ENCODE measurements at regions not wholly inside any gene's neighbourhood (a gene's known extent, or its start where the extent isn't known, plus 50 kb on each side); places are given as distances from the start of the nearest gene placed in this dataset.
"Not testable (repeated sequence)": the region's sequence is repeated elsewhere in the genome, so short reads cannot be mapped to it uniquely, and the experiment has no call there.

DNA sequence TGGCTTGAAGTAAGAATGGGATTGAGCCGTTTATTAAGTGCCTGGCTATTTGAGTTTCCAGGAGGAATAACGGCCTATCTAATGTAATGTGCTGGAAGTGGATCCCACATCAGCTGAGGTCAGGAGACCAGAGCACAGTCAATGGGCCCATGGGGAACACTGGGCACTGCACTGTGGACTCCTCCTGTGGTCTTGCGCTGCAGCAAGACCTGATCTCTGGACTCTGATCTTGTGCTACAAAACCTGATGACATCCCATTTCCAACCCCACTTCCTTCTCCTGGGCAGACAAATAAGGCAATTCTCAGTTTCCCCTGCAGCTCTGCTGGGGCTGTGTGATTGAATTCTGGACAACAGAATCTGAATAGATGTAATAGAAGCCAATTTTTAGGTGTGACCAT, 151.7 kb upstream of the ADCY2 start:
- DNase-seq, result no peak

DNA sequence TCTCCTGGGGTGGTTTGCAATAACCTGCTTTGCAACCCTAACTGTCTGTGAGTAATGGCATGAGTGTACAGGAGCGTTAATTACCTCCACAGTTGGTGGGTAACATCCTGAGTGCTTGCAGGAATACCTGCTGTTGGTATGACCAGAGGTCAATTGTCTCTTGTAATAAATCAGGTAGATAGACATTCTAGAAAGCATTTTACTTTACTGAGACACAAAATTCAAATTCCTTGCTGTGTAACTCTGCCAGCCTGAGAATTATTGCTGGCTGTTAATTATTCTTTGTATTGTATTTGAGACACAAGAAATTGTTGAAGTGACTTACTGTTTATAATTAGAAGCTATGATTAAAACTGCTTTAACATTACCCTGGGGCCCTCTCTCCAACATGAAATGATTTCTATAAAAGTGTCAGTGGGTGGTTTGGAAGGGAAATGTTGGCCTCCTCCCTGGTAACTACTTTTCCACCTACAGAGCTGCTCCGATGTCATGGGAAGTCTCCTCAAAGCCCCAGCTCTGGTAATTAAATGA, 150.8 kb upstream of the ADCY2 start:
- DNase-seq, result no peak

DNA sequence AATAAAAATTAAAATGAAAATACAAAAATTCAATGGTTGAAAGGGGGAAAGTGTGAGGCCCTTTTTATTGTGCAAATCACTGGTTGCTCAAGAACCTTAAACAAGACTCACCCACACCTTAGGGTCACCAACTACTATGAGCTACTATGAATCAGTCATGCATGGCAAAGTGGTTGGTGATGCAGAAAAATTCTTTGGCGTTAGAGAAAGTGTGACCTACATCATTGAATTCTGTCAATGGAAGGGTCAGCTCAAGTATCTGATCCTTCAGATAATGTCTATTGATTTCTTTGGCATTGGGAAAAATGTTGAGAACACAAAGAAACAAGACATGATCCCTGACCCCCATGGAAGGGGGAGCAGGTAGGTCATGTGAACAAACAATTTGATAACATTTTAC, 149.7 kb upstream of the ADCY2 start:
- DNase-seq, result no peak

DNA sequence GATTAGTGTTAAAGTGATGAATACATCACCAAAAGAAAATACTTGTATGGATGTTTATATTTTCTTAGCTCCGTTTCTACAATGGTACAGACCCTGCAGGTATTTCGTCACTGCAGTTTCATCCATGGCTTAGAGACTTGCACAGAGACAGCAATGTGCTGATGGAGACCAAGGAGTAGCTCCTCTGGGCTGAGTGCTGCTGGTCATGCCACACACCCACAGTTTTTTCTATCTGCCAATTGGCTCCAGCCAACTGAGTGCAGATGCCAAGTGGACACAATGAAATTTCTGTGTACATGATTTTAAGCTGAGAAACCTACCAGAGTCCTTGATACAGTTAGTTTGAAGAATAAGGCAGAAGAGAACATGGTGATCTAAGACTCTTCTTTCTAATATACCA, 145.9 kb upstream of the ADCY2 start:
- no peak for DNase-seq

DNA sequence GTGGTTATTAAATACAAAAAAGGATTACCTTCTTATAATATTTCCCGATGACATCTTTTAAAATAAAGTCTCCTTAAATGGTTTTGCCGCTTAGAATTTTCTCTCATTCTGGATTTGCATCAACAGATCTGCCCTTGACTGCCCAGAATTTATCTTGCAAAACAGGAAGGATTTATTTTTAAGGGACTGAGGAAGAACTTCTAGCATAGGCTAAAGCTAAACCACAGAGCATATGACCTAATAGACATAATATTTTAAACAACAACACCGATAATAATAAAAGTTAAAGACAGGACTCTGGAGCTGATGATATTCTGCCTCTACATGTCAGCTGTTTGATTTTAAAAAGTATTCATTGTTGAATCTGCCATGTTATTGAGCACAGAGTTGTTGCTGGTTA, 145.3 kb upstream of the ADCY2 start:
- DNase-seq, result no peak

DNA sequence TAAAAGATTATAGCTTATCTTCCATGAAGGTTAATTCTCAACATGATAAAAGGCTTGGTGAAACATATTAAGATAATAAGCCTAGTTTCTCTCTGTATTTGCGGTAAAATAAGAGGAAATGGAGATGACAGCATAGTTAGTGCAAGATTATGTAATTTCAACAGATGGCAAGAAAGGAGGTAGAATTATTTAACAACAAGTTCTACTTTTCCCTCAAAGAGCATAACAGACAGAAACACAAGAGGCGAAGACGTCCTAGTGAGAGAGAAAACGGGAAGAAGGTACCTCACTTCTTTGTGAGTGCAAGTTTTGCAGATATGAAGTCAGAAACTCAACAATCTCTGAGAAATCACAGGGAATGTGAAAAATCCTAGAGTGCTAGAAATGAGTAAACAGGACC, 144.8 kb upstream of the ADCY2 start:
- DNase-seq, result no peak

DNA sequence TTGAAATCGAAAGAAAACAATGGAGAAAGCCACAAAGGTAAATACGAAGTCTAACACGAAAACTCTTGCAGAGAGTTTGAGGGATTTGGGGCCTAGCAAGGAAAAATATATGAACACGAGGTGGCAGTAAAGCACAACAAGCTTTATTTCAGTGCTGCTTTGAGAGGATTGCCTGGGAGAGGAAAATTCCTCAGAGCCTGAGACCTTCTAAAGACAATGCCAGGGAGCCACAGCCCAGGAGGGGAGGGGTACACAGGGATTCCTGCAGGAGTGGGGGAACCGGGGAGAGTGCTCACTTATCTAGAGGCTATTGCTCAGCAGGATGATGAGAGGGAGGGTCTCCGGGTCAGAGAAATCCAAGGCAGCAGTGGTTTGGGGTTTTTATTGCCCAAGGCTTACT, 134.9 kb upstream of the ADCY2 start:
- DNase-seq, result no peak

DNA sequence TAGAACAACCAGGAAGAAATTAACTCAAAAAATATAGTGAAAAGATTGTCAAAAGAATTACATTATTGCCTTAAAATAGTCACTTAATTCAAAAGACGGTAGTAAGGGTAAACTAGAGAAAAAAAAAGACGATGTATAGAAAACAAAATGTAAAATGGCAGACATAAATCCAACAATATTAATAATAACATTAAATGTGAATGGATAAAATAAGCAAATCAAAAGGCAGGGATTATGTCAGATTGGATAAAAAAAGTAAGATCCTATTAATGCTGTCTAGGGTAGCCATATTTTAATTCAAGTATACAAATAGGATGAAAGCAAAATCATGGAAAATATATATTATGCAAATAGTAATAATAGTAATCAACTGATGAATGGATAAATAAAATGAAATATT, 134.0 kb upstream of the ADCY2 start:
- no peak for DNase-seq

DNA sequence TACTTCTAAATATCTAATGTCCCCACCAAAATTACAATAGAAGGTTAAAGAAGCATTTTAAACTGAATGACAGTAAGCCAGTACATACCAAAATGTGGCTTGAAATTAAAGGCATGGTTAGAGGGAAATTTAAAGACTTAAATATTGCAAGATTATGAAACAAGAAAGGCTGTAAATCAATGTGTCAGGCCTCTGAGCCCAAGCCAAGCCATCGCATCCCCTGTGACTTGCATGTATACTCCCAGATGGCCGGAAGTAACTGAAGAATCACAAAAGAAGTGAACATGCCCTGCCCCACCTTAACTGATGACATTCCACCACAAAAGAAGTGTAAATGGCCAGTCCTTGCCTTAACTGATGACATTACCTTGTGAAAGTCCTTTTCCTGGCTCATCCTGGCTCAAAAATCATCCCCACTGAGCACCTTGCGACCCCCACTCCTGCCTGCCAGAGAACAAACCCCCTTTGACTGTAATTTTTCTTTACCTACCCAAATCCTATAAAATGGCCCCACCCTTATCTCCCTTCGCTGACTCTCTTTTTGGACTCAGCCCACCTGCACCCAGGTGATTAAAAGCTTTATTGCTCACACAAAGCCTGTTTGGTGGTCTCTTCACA, 132.4 kb upstream of the ADCY2 start:
- DNase-seq, result not testable (repeated sequence)

DNA sequence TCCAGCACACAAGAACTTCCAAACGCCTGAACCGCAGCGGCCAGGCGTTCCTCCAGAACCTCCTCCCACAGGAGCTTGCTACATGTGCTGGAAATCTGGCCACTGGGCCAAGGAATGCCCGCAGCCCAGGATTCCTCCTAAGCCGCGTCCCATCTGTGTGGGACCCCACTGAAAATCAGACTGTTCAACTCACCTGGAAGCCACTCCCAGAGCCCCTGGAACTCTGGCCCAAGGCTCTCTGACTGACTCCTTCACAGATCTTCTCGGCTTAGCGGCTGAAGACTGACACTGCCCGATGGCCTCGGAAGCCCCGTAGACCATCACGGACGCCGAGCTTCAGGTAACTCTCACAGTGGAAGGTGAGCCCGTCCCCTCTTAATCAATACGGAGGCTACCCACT, 130.2 kb upstream of the ADCY2 start:
- not testable (repeated sequence) for DNase-seq

DNA sequence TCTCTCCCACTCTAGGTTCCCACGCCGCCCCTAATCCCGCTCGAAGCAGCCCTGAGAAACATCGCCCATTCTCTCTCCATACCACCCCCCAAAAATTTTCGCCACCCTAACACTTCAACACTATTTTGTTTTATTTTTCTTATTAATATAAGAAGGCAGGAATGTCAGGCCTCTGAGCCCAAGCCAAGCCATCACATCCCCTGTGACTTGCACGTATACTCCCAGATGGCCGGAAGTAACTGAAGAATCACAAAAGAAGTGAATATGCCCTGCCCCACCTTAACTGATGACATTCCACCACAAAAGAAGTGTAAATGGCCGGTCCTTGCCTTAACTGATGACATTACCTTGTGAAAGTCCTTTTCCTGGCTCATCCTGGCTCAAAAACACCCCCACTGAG, 127.2 kb upstream of the ADCY2 start:
- not testable (repeated sequence) for DNase-seq

DNA sequence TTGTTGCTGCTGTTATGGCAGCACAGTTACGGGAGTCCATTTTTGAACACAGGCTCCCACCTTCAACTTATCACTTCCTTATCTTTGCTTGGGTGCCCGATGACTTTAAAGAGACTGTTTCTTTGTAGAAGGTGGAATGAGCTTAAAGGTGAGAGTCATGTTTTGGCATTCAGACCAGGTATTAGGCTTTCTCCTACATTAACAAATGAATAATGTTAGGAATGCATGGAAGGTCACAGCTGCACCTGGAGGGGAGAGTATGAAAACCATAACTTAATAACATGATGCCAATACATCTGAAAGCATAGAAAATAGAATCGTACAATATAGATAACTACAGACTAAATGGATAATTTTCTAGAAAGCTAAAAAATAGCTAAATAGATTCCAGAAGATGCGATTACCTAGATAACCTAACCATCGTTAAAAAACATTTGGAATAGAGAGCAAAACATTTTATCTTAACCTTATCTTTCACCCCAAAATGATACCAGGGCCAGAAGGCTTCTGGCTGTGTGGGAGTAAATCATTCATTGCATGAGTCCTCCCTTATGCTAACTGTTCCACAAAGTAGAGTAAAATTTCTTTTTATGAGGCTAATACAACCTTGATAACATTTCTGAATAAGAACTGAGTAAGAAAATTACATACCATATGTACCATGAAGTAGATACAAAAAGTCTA, 126.2 kb upstream of the ADCY2 start:
- no peak for DNase-seq

DNA sequence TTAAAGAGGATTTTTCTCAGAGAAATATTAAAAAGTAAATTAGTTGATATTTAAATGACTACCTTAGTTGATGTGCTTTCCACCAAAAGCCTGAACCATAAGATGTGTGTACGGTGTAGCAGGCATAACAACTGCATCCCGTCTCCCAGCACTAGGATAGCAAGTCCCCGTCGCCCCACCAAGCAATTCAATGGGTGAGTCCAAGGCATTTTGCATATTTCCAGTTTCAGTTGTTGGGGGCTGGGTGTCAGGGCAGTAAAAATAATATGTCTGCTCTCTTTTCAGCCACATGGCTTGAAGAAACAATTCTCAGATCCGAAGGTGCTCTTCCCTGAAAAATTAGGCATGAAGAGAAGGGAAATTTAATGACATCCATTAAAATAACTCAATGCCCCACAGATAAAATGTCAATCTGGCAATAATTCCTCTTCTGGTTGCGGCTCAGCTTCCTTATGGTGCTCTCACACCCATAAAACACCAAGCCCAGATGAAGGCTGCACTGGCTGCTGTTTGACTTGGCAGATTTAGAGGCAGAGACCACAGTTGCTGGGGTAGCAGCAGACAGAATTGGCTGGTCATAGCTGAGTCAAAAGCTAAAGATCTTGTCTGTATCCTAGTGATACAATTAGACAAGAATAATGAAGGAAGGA, 124.4 kb upstream of the ADCY2 start:
- no peak for DNase-seq

DNA sequence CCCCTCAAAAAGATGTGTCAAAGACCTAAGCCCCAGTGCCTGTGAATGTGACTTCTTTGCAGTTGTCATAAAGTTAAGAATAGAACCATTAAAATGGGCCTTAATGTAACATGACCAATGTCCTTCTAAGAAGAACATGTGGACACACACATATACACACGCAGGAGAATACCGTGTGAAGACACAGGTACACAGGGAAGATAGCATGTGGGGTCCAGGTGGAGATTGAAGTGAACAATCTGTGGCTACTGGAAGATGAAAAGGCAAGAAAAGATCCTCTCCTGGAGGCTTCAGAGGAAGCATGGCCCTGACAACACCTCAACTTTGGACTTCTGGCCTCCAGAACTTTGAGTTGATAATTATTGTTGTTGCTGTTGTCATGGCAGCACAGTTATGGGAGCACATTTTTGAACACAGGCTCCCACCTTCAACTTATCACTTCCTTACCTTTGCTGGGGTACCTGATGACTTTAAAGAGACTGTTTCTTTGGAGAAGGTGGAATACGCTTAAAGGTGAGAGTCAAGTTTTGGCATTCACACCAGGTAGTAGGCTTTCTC, 123.5 kb upstream of the ADCY2 start:
- no peak for DNase-seq

DNA sequence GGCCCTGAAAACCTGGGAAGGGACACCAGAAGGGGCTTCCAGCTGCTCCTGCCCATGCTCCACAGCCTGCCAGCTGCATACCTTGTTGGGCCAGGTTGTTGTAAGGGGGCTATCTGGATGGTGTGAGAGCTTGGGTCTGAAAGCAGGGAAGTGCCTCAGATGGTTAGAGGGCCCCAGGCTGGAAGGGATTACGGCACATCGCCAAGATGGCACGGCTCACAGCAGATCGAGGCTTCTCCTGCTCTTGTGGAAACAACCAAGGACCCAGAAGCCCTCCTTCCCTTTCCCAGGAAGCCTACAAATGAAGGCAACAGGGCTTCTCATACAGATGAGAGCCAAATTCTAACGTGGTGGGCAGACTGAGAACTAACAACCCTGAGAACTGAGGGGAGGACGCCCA, 121.7 kb upstream of the ADCY2 start:
- DNase-seq, result no peak

DNA sequence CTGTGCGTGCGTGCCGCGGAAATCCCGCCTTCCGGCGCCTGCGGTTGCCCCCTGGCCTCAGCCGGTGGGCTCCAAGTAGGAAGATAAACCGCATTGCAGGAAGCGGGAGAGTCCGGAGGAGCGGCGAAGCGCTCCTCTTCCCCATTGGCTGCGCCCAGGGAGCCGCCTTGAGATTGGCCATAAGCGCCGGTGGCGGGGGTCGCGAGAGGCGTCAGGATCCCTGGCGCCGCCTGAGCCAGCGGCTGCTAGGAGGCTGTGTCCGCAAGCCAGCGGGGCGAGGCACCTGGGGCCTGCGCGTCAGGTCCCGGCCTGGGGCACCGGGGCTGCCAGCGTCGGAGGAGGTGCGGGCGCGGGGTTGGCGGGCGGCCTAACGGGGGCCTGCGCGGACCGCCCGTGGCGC, 106.3 kb upstream of the ADCY2 start:
- not testable (repeated sequence) for DNase-seq

DNA sequence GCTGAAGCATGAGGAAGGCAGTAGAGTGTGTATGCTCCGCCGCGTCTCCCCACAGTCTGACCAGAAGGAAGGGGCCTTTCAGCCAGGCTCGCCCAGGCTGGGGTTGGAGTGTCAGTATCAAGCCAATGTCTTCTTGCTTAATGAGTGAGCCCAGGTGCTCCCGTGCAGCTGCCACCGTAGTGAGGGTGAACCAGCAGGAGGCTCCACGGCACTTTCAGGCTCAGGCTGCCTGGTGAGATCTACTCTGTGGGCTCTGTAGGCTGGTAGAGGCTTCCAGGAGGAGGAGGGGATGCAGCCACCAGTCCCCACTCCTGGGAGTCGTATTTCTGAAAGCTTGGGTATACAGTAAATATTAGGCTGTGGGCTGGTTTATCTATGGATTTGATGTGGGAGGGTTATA, 98.1 kb upstream of the ADCY2 start:
- DNase-seq, result not testable (repeated sequence)

DNA sequence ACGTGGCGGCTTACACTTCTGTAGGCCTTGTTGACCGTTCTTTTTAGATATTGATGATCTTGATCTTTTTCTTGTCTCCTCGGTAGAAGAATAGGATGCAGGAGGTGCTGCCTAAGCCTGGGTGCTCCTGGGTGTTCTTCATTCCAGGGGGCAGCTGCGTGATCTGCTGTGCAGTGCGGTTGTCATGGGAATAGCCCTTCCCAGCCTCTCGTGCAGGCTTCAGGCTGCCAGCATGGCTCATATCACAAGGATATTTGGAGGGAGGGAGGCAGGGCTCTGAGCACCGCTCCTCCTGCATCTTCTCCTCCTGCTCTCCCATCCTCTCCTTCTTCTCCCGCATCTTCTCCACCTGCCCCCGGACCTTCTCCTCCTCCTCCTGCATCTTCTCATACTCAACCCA, 96.2 kb upstream of the ADCY2 start:
- not testable (repeated sequence) for DNase-seq

DNA sequence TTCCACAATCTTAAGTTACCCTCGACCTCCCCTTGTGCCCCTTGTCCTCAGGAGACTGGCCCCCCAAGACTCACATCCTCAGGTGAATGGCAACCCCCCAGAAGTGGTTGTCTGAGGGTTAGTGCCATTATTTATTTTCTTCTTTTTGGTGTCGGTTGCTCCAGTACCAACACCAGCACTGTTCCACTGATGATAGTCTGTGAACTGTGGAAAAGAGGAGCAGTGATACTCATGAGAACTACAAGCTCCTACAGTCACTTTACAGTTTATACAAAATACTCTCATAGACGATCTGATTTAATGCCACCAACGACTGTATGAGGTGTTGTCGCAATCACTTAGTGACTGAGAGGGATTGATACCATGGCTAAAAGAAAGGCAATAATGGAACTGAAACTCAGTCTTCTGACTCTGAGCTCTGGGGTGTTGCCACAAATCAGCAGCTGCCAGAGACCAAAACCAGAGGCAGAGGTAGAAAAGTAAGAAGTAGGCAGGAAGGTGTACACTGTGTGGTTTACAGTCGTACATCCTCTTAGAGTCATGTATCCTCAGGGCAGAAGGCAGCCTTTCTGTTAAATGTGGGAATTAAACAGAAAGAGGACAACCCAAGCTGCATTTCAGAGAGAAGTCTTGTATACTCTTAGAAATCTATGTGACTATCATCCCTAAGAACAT, 90.8 kb upstream of the ADCY2 start:
- DNase-seq, result not testable (repeated sequence)

DNA sequence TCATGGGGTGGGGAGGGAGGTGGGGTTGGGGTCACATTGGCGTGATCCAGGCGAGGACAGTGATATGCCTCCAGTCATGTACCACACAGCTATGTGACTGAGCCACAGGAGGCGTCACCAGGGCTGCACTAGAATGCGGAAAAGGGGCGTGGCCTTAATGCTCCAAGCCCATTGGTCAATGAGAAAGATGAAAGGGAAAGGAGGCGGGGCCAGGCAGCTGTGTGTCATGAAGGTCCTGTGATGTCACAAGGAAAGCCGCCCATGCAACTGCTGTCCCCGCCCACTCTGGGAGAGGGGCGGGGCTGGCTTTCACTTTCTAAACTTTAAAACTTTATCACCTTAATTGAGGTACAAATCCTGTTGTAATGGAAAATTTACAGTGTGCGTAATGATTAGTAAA, 89.4 kb upstream of the ADCY2 start:
- DNase-seq, result peak; percentile 34

DNA sequence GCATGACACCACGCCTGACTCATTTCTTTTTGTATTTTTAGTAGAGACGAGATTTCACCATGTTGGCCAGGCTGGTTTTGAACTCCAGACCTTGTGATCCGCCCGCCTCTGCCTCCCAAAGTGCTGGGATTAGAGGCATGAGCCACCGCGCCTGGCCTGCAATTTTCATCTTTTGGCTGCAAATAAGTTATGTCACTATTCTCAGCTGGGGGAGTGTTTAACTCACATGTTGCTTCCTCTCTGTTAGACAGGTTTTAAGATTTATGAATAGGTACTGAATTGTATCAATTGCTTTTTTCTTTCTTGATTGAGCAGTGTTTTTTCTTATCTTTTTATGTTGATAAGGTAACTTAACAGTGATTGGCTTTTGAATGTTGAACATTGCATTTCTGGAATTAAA, 88.2 kb upstream of the ADCY2 start:
- not testable (repeated sequence) for DNase-seq

DNA sequence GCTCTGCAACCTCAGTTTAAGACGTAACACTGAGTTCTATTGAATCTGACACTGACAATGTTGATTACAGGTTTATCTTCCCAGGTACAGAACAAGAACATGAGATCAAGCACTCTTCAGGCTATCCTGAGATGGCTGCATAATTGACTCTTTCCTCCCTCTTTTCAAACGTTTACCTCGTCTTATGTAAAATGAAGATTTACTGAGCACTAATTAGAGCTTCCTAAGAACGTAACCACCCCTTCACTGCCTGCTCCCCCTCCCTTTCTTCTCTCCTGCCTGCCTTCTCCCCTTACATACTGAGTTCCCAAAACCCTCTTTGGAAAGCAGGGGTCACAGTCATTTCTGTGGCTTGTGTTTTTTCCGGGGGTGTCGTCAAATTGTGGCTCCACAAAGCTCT, 86.2 kb upstream of the ADCY2 start:
- not testable (repeated sequence) for DNase-seq

DNA sequence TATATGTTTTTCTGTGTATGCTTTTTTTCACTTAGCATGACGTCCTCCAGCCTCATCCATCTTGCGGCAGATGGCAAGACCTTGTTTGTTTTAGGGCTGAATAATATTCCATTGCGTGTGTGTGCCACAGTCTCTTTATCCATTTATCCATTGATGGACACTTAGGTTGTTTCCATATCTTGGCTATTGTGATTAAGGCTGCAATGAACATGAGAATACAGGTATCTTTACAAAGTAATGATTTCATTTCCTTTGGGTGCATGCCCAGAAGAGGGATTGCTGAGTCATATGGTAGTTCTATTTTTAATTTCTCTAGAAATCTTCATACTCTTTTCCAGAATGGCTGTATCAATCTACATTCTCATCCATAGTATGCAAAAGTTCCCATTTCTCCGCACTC, 85.3 kb upstream of the ADCY2 start:
- not testable (repeated sequence) for DNase-seq

Measured in stimulated activated CD4-positive, alpha-beta T cell treated with anti-CD3 and anti-CD28 coated beads, Interleukin-1b, Interleukin-23, amount 100 ng/mL, for 48 hours (primary cell).